Uterus (tissue), 3 donors: ENCODE measurements at regions not wholly inside any gene's neighbourhood (a gene's known extent, or its start where the extent isn't known, plus 50 kb on each side); places are given as distances from the start of the nearest gene placed in this dataset.

Experiments used
- DNase-seq, 2 donors: peaks; one replicate each; pipeline ENCODE4 v3.0.0-alpha.2; 2019 to 2020
- H3K27ac ChIP-seq, 2 donors: fragments of 200-600 bp; sonication (generic); 1 replicate in 1 of 2; 2 replicates in 1 of 2; pipeline ENCODE4 v1.5.1; 2016 to 2018
- H3K27me3 ChIP-seq, 2 donors: fragments of 200-600 bp; sonication (generic); one replicate each; pipeline ENCODE4 v1.5.1; 2018 to 2019; ENCODE audit warnings: control low read depth in 1 of 2
- H3K36me3 ChIP-seq, 2 donors: fragments of 200-600 bp; sonication (generic); one replicate each; pipeline ENCODE4 v1.5.1; 2019; ENCODE audit warnings: control low read depth in 1 of 2
- H3K4me1 ChIP-seq, 2 donors: fragments of 200-600 bp; sonication (generic); one replicate each; pipeline ENCODE4 v1.5.1; 2018 to 2019; ENCODE audit warnings: control low read depth in 1 of 2
- H3K4me3 ChIP-seq, 2 donors: fragments of 200-600 bp; sonication (generic); 1 replicate in 1 of 2; 2 replicates in 1 of 2; pipeline ENCODE4 v1.5.1; 2018 to 2019; ENCODE audit warnings: mild to moderate bottlenecking in 1 of 2
- H3K9me3 ChIP-seq, 2 donors: fragments of 200-600 bp; sonication (generic); one replicate each; pipeline ENCODE4 v1.5.1; 2019; ENCODE audit warnings: control low read depth in 1 of 2
- CTCF ChIP-seq, 4 experiments: fragments of 200-600 bp in 2 of 4; fragments of 450-650 bp in 2 of 4; sonication (generic) in 2 of 4; IDR thresholded peaks; one replicate each; pipeline ENCODE4 v1.5.1; 2016 to 2019; ENCODE audit warnings: antibody characterized with exemption in 4 of 4, mild to moderate bottlenecking in 2 of 4, moderate library complexity in 1 of 4
- POLR2A ChIP-seq, 2 donors: fragments of 450-650 bp; IDR thresholded peaks; one replicate each; pipeline ENCODE4 v1.6.1; 2016; ENCODE audit warnings: antibody characterized with exemption in 2 of 2, mild to moderate bottlenecking in 1 of 2, moderate library complexity in 1 of 2
- intact Hi-C: fragments of 100-400 bp; cut with DNase I; formaldehyde crosslinking; loops from one replicate; pipeline ENCODE4 v1.15.1; 2023; ENCODE audit warnings: low total_unique reads
- donor health status: DM: yes; HTN: yes; CAD: no.

- DNase-seq: no peak
- Histone ChIP-seq H3K9me3 (no peaks in the 10 kb centered on the region), H3K27ac (no peak overlapping the region), H3K27me3 (no peaks in the 10 kb centered on the region), H3K4me1 (no peaks in the 10 kb centered on the region), H3K4me3 (no peak overlapping the region), H3K36me3 (no peaks in the 10 kb centered on the region)
- TF ChIP-seq POLR2A (IDR thresholded peaks at IDR 0.05) (no peak), CTCF (IDR thresholded peaks at IDR 0.05) (no peak)
- intact Hi-C loops: no loop called here
Measured at GRCh38 chr5:28548856-28549255, 1510.5 kb upstream of the CDH9 start.

- intact Hi-C loops: no loop called here
- Histone ChIP-seq H3K27me3 (no peaks in the 10 kb centered on the region), H3K36me3 (no peaks in the 10 kb centered on the region), H3K4me1 (no peaks in the 10 kb centered on the region), H3K4me3 (no peak overlapping the region), H3K27ac (no peak overlapping the region), H3K9me3 (no peaks in the 10 kb centered on the region)
- TF ChIP-seq POLR2A (IDR thresholded peaks at IDR 0.05): no peak
- DNase-seq: no peak
Measured at GRCh38 chr5:28544501-28544900, 1506.1 kb upstream of the CDH9 start.

- TF ChIP-seq POLR2A (IDR thresholded peaks at IDR 0.05) (no peak), CTCF (IDR thresholded peaks at IDR 0.05) (no peak)
- H3K4me1 ChIP-seq: no peaks in the 10 kb centered on the region
- no peaks in the 10 kb centered on the region for H3K27me3 ChIP-seq
- no peak overlapping the region for H3K27ac ChIP-seq
- no peaks in the 10 kb centered on the region for H3K9me3 ChIP-seq
- no peak overlapping the region for H3K4me3 ChIP-seq
- H3K36me3 ChIP-seq: no peaks in the 10 kb centered on the region
- intact Hi-C loops: no loop called here
- no peak for DNase-seq
Measured at GRCh38 chr5:28543473-28544098, 1505.2 kb upstream of the CDH9 start.

- no peaks in the 10 kb centered on the region for H3K36me3 ChIP-seq
- no peaks in the 10 kb centered on the region for H3K27me3 ChIP-seq
- H3K27ac ChIP-seq: no peak overlapping the region
- H3K4me3 ChIP-seq: no peak overlapping the region
- no peaks in the 10 kb centered on the region for H3K9me3 ChIP-seq
- intact Hi-C loops: no loop called here
- TF ChIP-seq POLR2A (IDR thresholded peaks at IDR 0.05): no peak
- no peak for TF ChIP-seq CTCF (IDR thresholded peaks at IDR 0.05)
- no peaks in the 10 kb centered on the region for H3K4me1 ChIP-seq
- no peak for DNase-seq
Measured at GRCh38 chr5:28542987-28543386, 1504.6 kb upstream of the CDH9 start.

- Histone ChIP-seq H3K27ac (no peak overlapping the region), H3K4me3 (no peak overlapping the region), H3K4me1 (no peaks in the 10 kb centered on the region), H3K9me3 (no peaks in the 10 kb centered on the region), H3K27me3 (no peaks in the 10 kb centered on the region), H3K36me3 (no peaks in the 10 kb centered on the region)
- TF ChIP-seq CTCF (IDR thresholded peaks at IDR 0.05) (no peak), POLR2A (IDR thresholded peaks at IDR 0.05) (no peak)
- no peak for DNase-seq
- intact Hi-C loops: no loop called here
Measured at GRCh38 chr5:28523888-28524635, 1485.7 kb upstream of the CDH9 start.
